GM12892 (cell line): ENCODE measurements at regions not wholly inside any gene's neighbourhood (a gene's known extent, or its start where the extent isn't known, plus 50 kb on each side); places are given as distances from the start of the nearest gene placed in this dataset.

Experiments used
- POLR2A ChIP-seq: IDR thresholded peaks from 2 replicates; pipeline ENCODE4 v1.6.1; 2011; ENCODE audit warnings: low read depth, low read length, control low read depth
- POLR2AphosphoS5 ChIP-seq: IDR thresholded peaks from 2 replicates; pipeline ENCODE4 v1.6.1; 2011; ENCODE audit warnings: low read depth, low read length, control low read depth

- TF ChIP-seq POLR2A (no peak), POLR2AphosphoS5 (no peak)
Measured at GRCh38 chr22:23520863-23521440, 59.1 kb downstream of the IGLL1 start.
